GM18858 (cell line): ENCODE measurements at regions not wholly inside any gene's neighbourhood (a gene's known extent, or its start where the extent isn't known, plus 50 kb on each side); places are given as distances from the start of the nearest gene placed in this dataset.

Source experiments
- ATAC-seq: cut with Tn5 transposase; IDR thresholded peaks from one replicate; pipeline ENCODE4 v1.9.1; 2021; ENCODE audit not compliant: unreplicated experiment

- no peak for ATAC-seq
These were observed 336.1 kb upstream of the ADAMTSL1 start for GRCh38 chr9:18137815-18138214.

GRCh38 chr9:18138656-18139055 is 335.3 kb upstream of the ADAMTSL1 start:
- no peak for ATAC-seq

- no peak for ATAC-seq
These were observed 332.3 kb upstream of the ADAMTSL1 start for GRCh38 chr9:18141681-18142080.

GRCh38 chr9:18143073-18143745 is 330.7 kb upstream of the ADAMTSL1 start:
- no peak for ATAC-seq

GRCh38 chr9:18146329-18146728 is 327.6 kb upstream of the ADAMTSL1 start:
- ATAC-seq, result no peak

- ATAC-seq, result no peak
These were observed 324.4 kb upstream of the ADAMTSL1 start for GRCh38 chr9:18149471-18150011.

- no peak for ATAC-seq
These were observed 319.3 kb upstream of the ADAMTSL1 start for GRCh38 chr9:18154661-18155060.

GRCh38 chr9:18159254-18159653 is 314.7 kb upstream of the ADAMTSL1 start:
- ATAC-seq, result no peak

- no peak for ATAC-seq
These were observed 310.8 kb upstream of the ADAMTSL1 start for GRCh38 chr9:18163146-18163545.

- no peak for ATAC-seq
These were observed 306.2 kb upstream of the ADAMTSL1 start for GRCh38 chr9:18167733-18168132.

GRCh38 chr9:18173923-18174322 is 300.0 kb upstream of the ADAMTSL1 start:
- ATAC-seq, result no peak

- no peak for ATAC-seq
These were observed 291.3 kb upstream of the ADAMTSL1 start for GRCh38 chr9:18182636-18183035.

GRCh38 chr9:18183974-18184373 is 290.0 kb upstream of the ADAMTSL1 start:
- ATAC-seq, result no peak

- no peak for ATAC-seq
These were observed 289.6 kb upstream of the ADAMTSL1 start for GRCh38 chr9:18184401-18184800.

- no peak for ATAC-seq
These were observed 288.8 kb upstream of the ADAMTSL1 start for GRCh38 chr9:18185196-18185595.

- ATAC-seq, result no peak
These were observed 285.0 kb upstream of the ADAMTSL1 start for GRCh38 chr9:18188971-18189370.

- no peak for ATAC-seq
These were observed 283.9 kb upstream of the ADAMTSL1 start for GRCh38 chr9:18189871-18190670.

GRCh38 chr9:18190671-18191374 is 283.1 kb upstream of the ADAMTSL1 start:
- ATAC-seq, result no peak

- no peak for ATAC-seq
These were observed 279.6 kb upstream of the ADAMTSL1 start for GRCh38 chr9:18194316-18194715.

- ATAC-seq, result no peak
These were observed 278.7 kb upstream of the ADAMTSL1 start for GRCh38 chr9:18195223-18195622.

- ATAC-seq, result no peak
These were observed 271.0 kb upstream of the ADAMTSL1 start for GRCh38 chr9:18202924-18203323.

- no peak for ATAC-seq
These were observed 266.2 kb upstream of the ADAMTSL1 start for GRCh38 chr9:18207735-18208134.
